Prostate gland (tissue), 2 donors: ENCODE measurements at regions not wholly inside any gene's neighbourhood (a gene's known extent, or its start where the extent isn't known, plus 50 kb on each side); places are given as distances from the start of the nearest gene placed in this dataset. TPM values are rescaled to one million over a fixed set of nuclear protein-coding genes. Genes with fewer than 3 reads are reported as not detected.

Experiments used
- DNase-seq: peaks from one replicate; pipeline ENCODE4 v3.0.0-alpha.2; 2019; ENCODE audit warnings: low spot score
- H3K27ac ChIP-seq, 2 donors: fragments of 200-600 bp; sonication (generic); 2 replicates each; pipeline ENCODE4 v1.5.1; 2017 to 2019
- H3K27me3 ChIP-seq: fragments of 200-600 bp; sonication (generic); replicated peaks from 2 replicates; pipeline ENCODE4 v1.5.1; 2019; ENCODE audit not compliant: insufficient read depth
- H3K36me3 ChIP-seq, 2 donors: fragments of 200-600 bp; sonication (generic); 1 replicate in 1 of 2; 2 replicates in 1 of 2; pipeline versions ENCODE4 v1.5.1 to v1.8.1; 2017 to 2019
- H3K4me1 ChIP-seq: fragments of 200-600 bp; sonication (generic); replicated peaks from 2 replicates; pipeline ENCODE4 v1.5.1; 2019
- H3K4me3 ChIP-seq, 2 donors: fragments of 200-600 bp; sonication (generic); 2 replicates each; pipeline ENCODE4 v1.5.1; 2017 to 2019
- H3K9me3 ChIP-seq: fragments of 200-600 bp; sonication (generic); 2 replicates; pipeline ENCODE4 v1.5.1; 2017
- CTCF ChIP-seq, 4 experiments: fragments of 200-600 bp in 2 of 4; fragments of 450-650 bp in 2 of 4; sonication (generic) in 2 of 4; IDR thresholded peaks; 1 replicate in 3 of 4; 2 replicates in 1 of 4; pipeline ENCODE4 v1.5.1; 2016 to 2019; ENCODE audit warnings: antibody characterized with exemption in 4 of 4, mild to moderate bottlenecking in 2 of 4, moderate library complexity in 2 of 4
- POLR2A ChIP-seq: fragments of 450-650 bp; IDR thresholded peaks from one replicate; pipeline ENCODE4 v1.6.1; 2016; ENCODE audit warnings: antibody characterized with exemption, mild to moderate bottlenecking
- POLR2AphosphoS5 ChIP-seq: sonication (generic); formaldehyde crosslinking; IDR thresholded peaks from one replicate; pipeline ENCODE4 v1.6.1; 2017; ENCODE audit warnings: antibody characterized with exemption
- WGBS: methylation state at CpG from one replicate; pipeline ENCODE4 v1.1.5; 2018; 5-methylcytosine and 5-hydroxymethylcytosine counted together
- intact Hi-C: fragments of 100-400 bp; cut with DNase I; formaldehyde crosslinking; loops from one replicate; pipeline ENCODE4 v1.14.2; 2022
- microRNA counts, 2 donors: library from miRNA; unstranded; fragments of <30 nt; microRNA quantifications; one replicate each; lab custom pipeline; 2016 to 2017
- microRNA-seq: library from miRNA; unstranded; fragments of <30 nt; microRNA quantifications from one replicate; pipeline ENCODE4, GENCODE V29; 2016
- small RNA-seq, 2 donors: library from RNA; depleted of rRNA; stranded (forward); fragments of <200 nt; gene quantifications; one replicate each; pipeline ENCODE3, GENCODE V24; 2016

- H3K4me3 ChIP-seq: no peak overlapping the region
- no peak overlapping the region for H3K27ac ChIP-seq
- H3K36me3 ChIP-seq: no peaks in the 10 kb centered on the region
- no peaks in the 10 kb centered on the region for H3K27me3 ChIP-seq
- intact Hi-C loops: no loop called here
- WGBS: 81% methylated on average over 2 of the region's 2 CpGs
- H3K4me1 ChIP-seq: no peaks in the 10 kb centered on the region
- TF ChIP-seq POLR2A: no peak
- no peak for TF ChIP-seq POLR2AphosphoS5
- TF ChIP-seq CTCF (IDR thresholded peaks at IDR 0.05): no peak
- DNase-seq: no peak
- H3K9me3 ChIP-seq: no peaks in the 10 kb centered on the region
These were observed 66.3 kb upstream of the HSD17B12 start for GRCh38 chr11:43614214-43614613.

- TF ChIP-seq POLR2A: no peak
- TF ChIP-seq POLR2AphosphoS5: no peak
- no peak for TF ChIP-seq CTCF (IDR thresholded peaks at IDR 0.05)
- no peak overlapping the region for H3K4me3 ChIP-seq
- intact Hi-C loops: no loop called here
These were observed 60.6 kb upstream of the HSD17B12 start for GRCh38 chr11:43619863-43620505.

DNA sequence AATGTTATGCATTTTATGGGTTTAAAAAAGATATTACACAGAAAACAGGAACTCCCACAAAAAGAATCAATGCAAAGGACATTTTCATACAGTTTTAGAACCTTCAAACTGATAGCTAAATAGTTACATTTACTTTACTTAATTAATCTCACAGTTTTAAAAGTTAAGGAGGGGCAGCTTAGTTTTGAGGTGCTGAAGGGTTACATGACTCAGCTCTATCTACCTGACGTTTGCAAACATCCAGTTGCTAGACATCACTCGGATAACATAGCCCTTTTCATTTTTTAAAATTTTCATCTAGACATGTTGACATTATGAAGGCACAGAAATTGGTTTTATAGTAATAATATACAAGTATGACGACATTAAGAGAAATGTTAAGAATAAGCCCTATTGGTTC is 53.7 kb upstream of the HSD17B12 start:
- WGBS: 50% methylated on average over 3 of the region's 3 CpGs
- no peak overlapping the region for H3K27ac ChIP-seq
- H3K4me1 ChIP-seq: no peaks in the 10 kb centered on the region
- intact Hi-C loops: no loop called here
- DNase-seq: no peak
- H3K9me3 ChIP-seq: no peaks in the 10 kb centered on the region
- no peaks in the 10 kb centered on the region for H3K27me3 ChIP-seq
- H3K36me3 ChIP-seq: no peaks in the 10 kb centered on the region
- TF ChIP-seq POLR2AphosphoS5: no peak
- TF ChIP-seq CTCF (IDR thresholded peaks at IDR 0.05): no peak
- TF ChIP-seq POLR2A: no peak
- H3K4me3 ChIP-seq: no peak overlapping the region

More at GRCh38 chr11:43619863-43620505, 60.6 kb upstream of the HSD17B12 start:
- H3K27me3 ChIP-seq: no peaks in the 10 kb centered on the region
- H3K27ac ChIP-seq: no peak overlapping the region
- DNase-seq: no peak
- H3K36me3 ChIP-seq: no peaks in the 10 kb centered on the region
- WGBS: 91% methylated on average over 4 of the region's 4 CpGs
- H3K4me1 ChIP-seq: no peaks in the 10 kb centered on the region
- no peaks in the 10 kb centered on the region for H3K9me3 ChIP-seq

MicroRNAs in the stretch of these regions (microRNA counts, 767-probe panel; counts per million panel counts)
- 2,592 to 2,705 counts per million in 2 donors for microRNA hsa-miR-129-2-3p (lab: Ali Mortazavi, UCI)
- microRNA hsa-miR-129-5p (lab: Ali Mortazavi, UCI): 0 to 431 counts per million in 2 donors
- 0 to 431 counts per million in 2 donors for microRNA hsa-miR-670 (lab: Ali Mortazavi, UCI)

Small RNA genes lying in the stretch of these regions (microRNA-seq; reads per million reads assigned to microRNA genes)
- gene MIR129-2: 2.1 reads per million, percentile 30 among the genes with 10 or more reads in this experiment
- not detected for gene MIR670

Small RNA genes lying in the stretch of these regions (small RNA-seq; reads per million reads assigned to genes)
- 0 to 0.40 reads per million in 2 donors for gene MIR129-2
- 0 reads per million in 2 donors for gene MIR670
